HG03378 (cell line): ENCODE measurements at regions not wholly inside any gene's neighbourhood (a gene's known extent, or its start where the extent isn't known, plus 50 kb on each side); places are given as distances from the start of the nearest gene placed in this dataset.
"Not testable (repeated sequence)": the region's sequence is repeated elsewhere in the genome, so short reads cannot be mapped to it uniquely, and the experiment has no call there.

ENCODE experiments used
- ATAC-seq: cut with Tn5 transposase; IDR thresholded peaks from one replicate; pipeline ENCODE4 v1.9.1; 2021; ENCODE audit warnings: mild to moderate bottlenecking, moderate library complexity; ENCODE audit not compliant: unreplicated experiment

- no peak for ATAC-seq
Measured at GRCh38 chr16:56022818-56023217, 147.6 kb upstream of the CES5A start.

- no peak for ATAC-seq
Measured at GRCh38 chr16:56019274-56019673, 144.1 kb upstream of the CES5A start.

GRCh38 chr16:56013962-56014552, 138.9 kb upstream of the CES5A start:
- ATAC-seq = no peak

GRCh38 chr16:56012482-56012811, 137.3 kb upstream of the CES5A start:
- no peak for ATAC-seq

- no peak for ATAC-seq
Measured at GRCh38 chr16:56011808-56012481, 136.8 kb upstream of the CES5A start.

- ATAC-seq = no peak
Measured at GRCh38 chr16:56005958-56006357, 130.8 kb upstream of the CES5A start.

- ATAC-seq = no peak
Measured at GRCh38 chr16:55999683-56000082, 124.5 kb upstream of the CES5A start.

GRCh38 chr16:55993088-55993487, 117.9 kb upstream of the CES5A start:
- ATAC-seq = no peak

GRCh38 chr16:55992551-55992950, 117.4 kb upstream of the CES5A start:
- ATAC-seq = no peak

GRCh38 chr16:55991843-55992242, 116.7 kb upstream of the CES5A start:
- no peak for ATAC-seq

GRCh38 chr16:55989569-55989907, 114.4 kb upstream of the CES5A start:
- no peak for ATAC-seq

- not testable (repeated sequence) for ATAC-seq
Measured at GRCh38 chr16:55988850-55989568, 113.8 kb upstream of the CES5A start.

GRCh38 chr16:55988013-55988412, 112.8 kb upstream of the CES5A start:
- ATAC-seq = no peak

- ATAC-seq = no peak
Measured at GRCh38 chr16:55982597-55982996, 107.4 kb upstream of the CES5A start.

- ATAC-seq = no peak
Measured at GRCh38 chr16:55981557-55981956, 106.4 kb upstream of the CES5A start.

GRCh38 chr16:55976815-55977214, 101.6 kb upstream of the CES5A start:
- ATAC-seq = no peak

GRCh38 chr16:55971447-55971846, 96.3 kb upstream of the CES5A start:
- ATAC-seq = no peak

GRCh38 chr16:55968221-55968620, 93.0 kb upstream of the CES5A start:
- no peak for ATAC-seq

GRCh38 chr16:55964923-55965475, 89.8 kb upstream of the CES5A start:
- no peak for ATAC-seq

- ATAC-seq = no peak
Measured at GRCh38 chr16:55955845-55956244, 80.7 kb upstream of the CES5A start.

GRCh38 chr16:55955424-55955823, 80.3 kb upstream of the CES5A start:
- ATAC-seq = no peak

- ATAC-seq = no peak
Measured at GRCh38 chr16:55954906-55955305, 79.7 kb upstream of the CES5A start.
